NCI-H2196 treated with DMSO at 0.1 percent for 48 hours (cell line): ENCODE measurements at regions not wholly inside any gene's neighbourhood (a gene's known extent, or its start where the extent isn't known, plus 50 kb on each side); places are given as distances from the start of the nearest gene placed in this dataset.

Source experiments
- DNase-seq: peaks from one replicate; lab custom pipeline; 2025; ENCODE audit not compliant: unreplicated experiment; lab: John Stamatoyannopoulos, UW

- DNase-seq, result peak; percentile 52
Observed at GRCh38 chr3:14286887-14287500, 108.4 kb downstream of the LSM3 start.

GRCh38 chr3:14288177-14288788 lies 109.7 kb downstream of the LSM3 start:
- DNase-seq, result no peak

GRCh38 chr3:14288833-14289451 lies 110.3 kb downstream of the LSM3 start:
- DNase-seq, result no peak

GRCh38 chr3:14289590-14290461 lies 111.2 kb downstream of the LSM3 start:
- DNase-seq, result no peak

GRCh38 chr3:14290631-14291385 lies 111.6 kb upstream of the SLC6A6 start:
- no peak for DNase-seq

- DNase-seq, result no peak
Observed at GRCh38 chr3:14295037-14295436, 107.4 kb upstream of the SLC6A6 start.

- DNase-seq, result no peak
Observed at GRCh38 chr3:14295801-14296200, 106.6 kb upstream of the SLC6A6 start.

GRCh38 chr3:14297305-14297704 lies 105.1 kb upstream of the SLC6A6 start:
- DNase-seq, result no peak

- no peak for DNase-seq
Observed at GRCh38 chr3:14297784-14298236, 104.6 kb upstream of the SLC6A6 start.

- no peak for DNase-seq
Observed at GRCh38 chr3:14298442-14298841, 104.0 kb upstream of the SLC6A6 start.

- DNase-seq, result no peak
Observed at GRCh38 chr3:14298991-14299555, 103.3 kb upstream of the SLC6A6 start.

GRCh38 chr3:14299767-14300166 lies 102.6 kb upstream of the SLC6A6 start:
- no peak for DNase-seq

GRCh38 chr3:14300721-14301399 lies 101.5 kb upstream of the SLC6A6 start:
- no peak for DNase-seq

GRCh38 chr3:14301558-14301957 lies 100.8 kb upstream of the SLC6A6 start:
- DNase-seq, result no peak

- no peak for DNase-seq
Observed at GRCh38 chr3:14303336-14304100, 98.9 kb upstream of the SLC6A6 start.

GRCh38 chr3:14304101-14305045 lies 98.0 kb upstream of the SLC6A6 start:
- DNase-seq, result peak; percentile 5

GRCh38 chr3:14305324-14305723 lies 97.1 kb upstream of the SLC6A6 start:
- DNase-seq, result no peak

GRCh38 chr3:14306142-14306541 lies 96.3 kb upstream of the SLC6A6 start:
- no peak for DNase-seq
